Stomach (tissue), 4 donors: ENCODE measurements at regions not wholly inside any gene's neighbourhood (a gene's known extent, or its start where the extent isn't known, plus 50 kb on each side); places are given as distances from the start of the nearest gene placed in this dataset.

ENCODE experiments used
- CTCF ChIP-seq, 7 experiments: fragments of 450-650 bp in 4 of 7; fragments of 200-600 bp in 3 of 7; sonication (generic) in 3 of 7; IDR thresholded peaks; one replicate each; pipeline ENCODE4 v1.5.1; 2016 to 2019; ENCODE audit warnings: antibody characterized with exemption in 7 of 7, control low read depth in 2 of 7, mild to moderate bottlenecking in 1 of 7
- EP300 ChIP-seq: sonication (generic); formaldehyde crosslinking; IDR thresholded peaks from one replicate; pipeline ENCODE4 v1.6.1; 2017; ENCODE audit warnings: antibody characterized with exemption
- POLR2A ChIP-seq, 4 donors: fragments of 450-650 bp; IDR thresholded peaks; one replicate each; pipeline ENCODE4 v1.6.1; 2016; ENCODE audit warnings: antibody characterized with exemption in 4 of 4, control low read depth in 2 of 4, mild to moderate bottlenecking in 1 of 4, moderate library complexity in 1 of 4

GRCh38 chr10:4053940-4054339 lies 268.9 kb upstream of the KLF6 start:
- TF ChIP-seq POLR2A (IDR thresholded peaks at IDR 0.05) (no peak), CTCF (IDR thresholded peaks at IDR 0.05) (no peak), EP300 (no peak)
